CD4-positive, alpha-beta T cell treated with Interleukin-6 at 100 ng/mL for 8 hours (primary cell): ENCODE measurements at regions not wholly inside any gene's neighbourhood (a gene's known extent, or its start where the extent isn't known, plus 50 kb on each side); places are given as distances from the start of the nearest gene placed in this dataset.
"Not testable (repeated sequence)": the region's sequence is repeated elsewhere in the genome, so short reads cannot be mapped to it uniquely, and the experiment has no call there.

Experiments used
- DNase-seq: peaks from one replicate; pipeline ENCODE4 v3.0.0-alpha.2; 2020; ENCODE audit warnings: mixed read lengths, low spot score

DNA sequence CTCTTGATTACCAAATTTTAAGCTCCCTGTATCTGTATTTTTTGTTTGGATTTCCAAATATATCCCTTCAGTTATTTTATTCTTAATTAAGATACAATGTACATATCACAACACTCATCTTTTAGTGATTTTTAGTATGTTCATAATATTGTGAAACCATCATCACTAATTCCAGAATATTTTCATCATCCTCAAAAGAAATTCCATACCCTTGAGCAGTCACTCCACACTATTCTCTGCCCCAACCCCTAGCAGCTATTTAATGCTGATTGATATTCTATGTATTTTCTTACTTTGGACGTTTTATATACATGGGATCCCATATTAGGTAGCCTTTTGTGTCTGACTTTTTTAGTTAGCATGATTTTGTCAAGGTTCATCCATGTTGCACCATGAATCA lies 127.4 kb upstream of the SLC8A1 start:
- no peak for DNase-seq

DNA sequence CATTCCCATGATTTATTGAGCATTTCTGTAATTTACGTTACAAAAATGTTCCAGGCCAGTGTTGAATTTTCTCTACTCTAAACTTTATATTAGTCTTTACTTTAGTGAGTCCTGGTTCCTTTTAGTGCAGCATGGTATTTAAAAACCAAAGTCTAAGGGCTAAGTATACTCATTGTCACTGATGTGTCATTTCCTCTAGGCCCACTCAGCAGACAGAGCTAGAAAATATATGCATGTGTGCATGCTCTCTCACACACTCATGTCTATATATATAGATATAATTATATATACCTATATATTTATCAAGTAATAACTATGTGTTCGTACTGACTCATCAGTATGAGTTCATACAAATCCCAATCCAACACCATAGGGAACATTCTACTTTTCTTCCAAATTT lies 132.5 kb upstream of the SLC8A1 start:
- no peak for DNase-seq

DNA sequence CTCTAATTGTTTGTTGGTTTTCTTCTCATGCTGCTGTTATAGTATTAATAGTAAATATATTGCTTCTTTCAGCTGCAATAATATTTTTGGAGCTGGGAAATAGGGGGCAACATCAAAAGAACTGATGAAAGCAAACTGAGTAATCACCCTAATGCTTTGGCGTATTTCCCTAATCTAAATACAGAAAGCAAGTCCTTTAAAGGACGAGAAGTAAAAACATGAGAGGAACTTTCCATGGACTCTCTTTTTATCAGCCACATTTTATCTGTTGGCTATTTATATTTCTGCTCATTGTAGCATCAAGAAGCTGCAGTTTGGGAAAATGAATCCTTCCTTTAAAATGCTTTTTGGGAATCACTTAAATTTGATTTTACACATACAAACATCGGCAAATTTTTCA lies 139.9 kb upstream of the SLC8A1 start:
- no peak for DNase-seq

DNA sequence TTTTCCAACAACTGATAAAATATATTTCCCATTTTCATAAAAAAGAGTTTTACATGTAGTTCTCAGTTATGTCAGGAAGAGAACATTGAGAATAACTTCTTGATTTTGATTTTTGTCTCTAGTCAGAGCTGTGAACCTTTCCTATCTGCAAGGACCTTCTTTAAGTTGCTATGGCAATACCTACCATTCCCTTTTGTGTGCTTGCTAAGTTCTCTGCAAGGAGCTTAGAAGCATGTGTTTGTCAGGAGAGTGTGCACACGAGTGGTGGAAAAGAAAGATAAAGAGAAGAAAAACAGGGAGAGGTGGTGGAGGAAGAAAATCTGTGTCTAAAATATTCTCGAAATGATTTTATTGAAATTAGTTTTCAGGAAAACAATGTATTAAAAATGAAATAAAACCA lies 140.3 kb upstream of the SLC8A1 start:
- DNase-seq: no peak

DNA sequence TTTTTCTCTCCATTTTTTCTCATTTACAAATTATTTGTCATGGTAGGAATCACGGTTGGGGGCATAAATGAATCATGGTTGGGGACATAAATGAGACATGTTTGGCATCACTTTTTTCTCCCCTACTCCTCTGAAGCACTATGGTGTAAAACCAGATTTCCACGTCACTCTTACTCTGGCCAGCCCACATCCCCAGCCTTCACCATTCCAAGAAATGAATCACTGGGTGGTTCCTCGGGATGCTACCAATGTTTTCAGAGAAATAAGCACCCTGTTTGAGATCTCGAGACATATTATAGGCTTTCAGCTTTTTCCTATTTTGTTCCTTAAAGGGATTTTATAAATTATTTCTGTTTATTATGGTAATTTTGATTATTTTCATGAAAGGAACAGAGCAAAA lies 155.0 kb upstream of the SLC8A1 start:
- DNase-seq: no peak

DNA sequence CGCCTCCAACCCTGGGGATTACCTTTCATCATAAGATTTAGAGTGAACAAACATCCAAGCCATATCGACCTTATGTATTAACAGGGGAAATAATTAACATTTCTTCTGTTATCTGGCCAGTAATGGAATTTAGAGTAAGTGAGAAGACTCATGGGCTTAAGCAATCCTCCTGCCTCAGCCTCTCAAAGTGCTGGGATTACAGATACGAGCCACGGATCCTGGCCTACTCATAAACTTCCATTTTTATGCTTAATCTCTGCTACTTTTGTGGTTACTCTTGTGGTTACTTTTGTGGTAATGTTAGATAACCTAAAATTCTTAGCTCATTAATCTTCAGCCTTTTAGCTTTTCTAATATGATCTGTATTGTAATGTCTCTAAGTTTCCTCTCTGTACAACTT lies 159.3 kb upstream of the SLC8A1 start:
- no peak for DNase-seq

DNA sequence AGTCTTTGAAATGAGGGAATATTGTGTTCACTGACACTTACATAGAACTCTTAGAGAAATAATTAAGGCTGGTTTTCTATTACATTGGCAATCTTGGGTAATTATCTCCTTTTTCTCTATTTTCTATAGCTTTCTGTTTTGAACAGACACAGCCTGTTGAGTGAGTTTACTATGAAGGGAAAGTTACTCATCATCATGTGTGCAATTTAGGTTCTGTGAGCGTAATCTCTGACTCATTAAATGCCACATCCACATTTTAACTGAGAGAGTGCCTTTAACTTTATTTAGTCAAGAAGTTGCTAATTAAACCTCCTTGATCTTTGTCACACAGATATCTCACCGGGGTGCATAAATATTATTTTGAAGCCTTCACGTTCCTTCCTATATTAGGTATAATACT lies 174.0 kb upstream of the SLC8A1 start:
- DNase-seq: no peak

DNA sequence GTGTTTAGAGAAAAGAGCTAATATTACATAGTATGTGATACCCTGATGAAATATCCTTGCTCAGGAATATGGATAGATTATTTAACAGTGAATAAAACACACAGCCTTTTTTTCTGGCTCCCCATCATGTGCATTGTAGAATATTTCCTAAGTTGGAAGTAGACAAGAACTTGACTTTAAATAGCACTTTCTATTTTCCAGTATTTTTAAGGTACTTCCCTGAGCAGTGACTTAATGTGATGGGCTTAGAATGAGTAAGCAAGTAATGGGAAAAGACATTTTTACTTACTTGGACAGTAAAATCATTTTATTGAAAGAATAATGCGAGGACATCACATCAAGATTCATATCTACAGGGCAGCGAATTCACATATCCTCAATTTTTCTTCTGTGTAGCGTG lies 176.7 kb upstream of the SLC8A1 start:
- no peak for DNase-seq

DNA sequence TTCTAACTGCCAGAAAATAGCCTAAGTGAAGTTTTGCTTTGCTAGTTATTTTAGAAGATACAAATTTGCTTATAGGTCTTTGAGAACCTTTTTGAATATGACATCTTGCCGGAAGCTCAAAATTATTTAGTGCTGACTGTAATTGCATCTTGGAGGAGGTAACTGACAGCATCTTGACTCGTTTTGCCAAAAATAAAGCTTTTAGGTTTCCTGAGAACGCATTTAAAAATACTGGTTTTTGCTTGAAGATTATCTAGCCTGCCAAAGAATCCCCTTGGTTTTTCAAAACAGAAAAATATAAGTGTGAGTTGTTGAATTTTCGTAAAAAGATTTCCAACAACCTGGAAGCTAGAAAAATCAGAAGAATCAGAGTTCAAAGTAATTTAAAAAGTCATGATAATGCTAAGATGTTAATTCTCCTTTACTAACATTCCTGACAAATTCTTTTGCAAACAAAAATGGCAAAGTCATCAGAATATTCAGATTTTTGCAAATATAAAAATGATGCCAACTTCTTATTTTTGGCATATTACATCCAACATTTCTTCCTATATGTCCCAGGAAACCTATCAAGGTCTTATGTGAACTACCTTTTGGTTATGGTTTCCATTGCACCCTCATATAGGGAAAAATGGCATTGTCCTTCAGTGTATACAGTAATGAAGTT lies 178.0 kb upstream of the SLC8A1 start:
- DNase-seq: no peak

DNA sequence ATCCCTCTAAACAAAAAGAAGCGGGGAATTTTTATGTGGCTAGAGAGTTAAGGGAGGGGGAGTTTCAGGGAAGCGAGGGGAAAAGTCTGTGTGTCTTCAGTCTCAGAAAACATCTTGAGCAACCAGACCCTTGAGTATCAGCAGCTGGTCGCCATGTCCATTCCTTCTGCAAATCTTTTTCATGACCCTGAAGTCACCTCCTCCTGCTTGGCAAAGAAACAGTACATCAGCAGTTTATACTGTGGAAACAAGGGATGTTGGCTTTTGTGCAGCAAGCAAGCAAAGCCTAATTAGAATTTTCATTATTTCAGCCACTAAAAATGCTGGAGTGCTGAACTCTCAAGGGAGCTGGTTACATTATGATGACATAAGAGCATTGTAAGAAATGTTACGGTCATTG lies 187.4 kb upstream of the SLC8A1 start:
- no peak for DNase-seq

DNA sequence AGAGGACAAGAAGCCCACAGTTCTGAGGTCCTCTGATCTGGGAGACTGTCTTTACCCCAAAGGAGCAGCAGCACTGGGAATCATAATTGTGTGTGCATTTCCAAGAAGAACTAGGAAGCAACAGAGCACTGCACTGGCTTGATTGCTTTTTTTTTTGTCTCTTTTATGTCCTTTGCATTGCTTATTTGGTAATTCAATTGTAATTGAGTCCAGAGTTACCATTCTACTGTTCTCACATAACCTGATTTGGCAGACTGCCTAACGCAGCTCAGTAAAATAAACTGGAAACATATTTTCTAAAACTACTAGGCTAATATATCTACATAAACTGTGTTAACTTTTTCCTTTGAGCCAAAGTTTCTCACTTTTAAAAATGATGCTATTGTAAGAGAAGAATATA lies 190.3 kb upstream of the SLC8A1 start:
- no peak for DNase-seq

DNA sequence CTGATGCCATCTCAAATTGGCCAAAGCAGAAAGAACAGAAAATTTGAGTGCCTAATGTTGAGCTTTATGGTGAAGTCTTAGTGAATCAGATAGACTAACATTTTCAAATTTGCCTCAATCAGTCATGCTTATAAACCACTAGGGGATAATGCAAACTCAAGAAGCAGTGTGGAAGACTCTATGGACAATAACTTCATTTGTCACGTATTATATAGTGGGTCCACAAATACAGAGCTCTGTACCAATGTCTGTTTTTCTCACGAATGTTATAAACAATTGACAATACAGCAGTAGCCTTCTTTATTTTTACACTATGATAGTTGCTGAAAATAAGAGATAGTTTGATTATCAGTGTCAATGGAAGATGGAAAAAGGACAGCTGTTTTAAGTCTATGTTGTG lies 190.8 kb upstream of the SLC8A1 start:
- DNase-seq: no peak

DNA sequence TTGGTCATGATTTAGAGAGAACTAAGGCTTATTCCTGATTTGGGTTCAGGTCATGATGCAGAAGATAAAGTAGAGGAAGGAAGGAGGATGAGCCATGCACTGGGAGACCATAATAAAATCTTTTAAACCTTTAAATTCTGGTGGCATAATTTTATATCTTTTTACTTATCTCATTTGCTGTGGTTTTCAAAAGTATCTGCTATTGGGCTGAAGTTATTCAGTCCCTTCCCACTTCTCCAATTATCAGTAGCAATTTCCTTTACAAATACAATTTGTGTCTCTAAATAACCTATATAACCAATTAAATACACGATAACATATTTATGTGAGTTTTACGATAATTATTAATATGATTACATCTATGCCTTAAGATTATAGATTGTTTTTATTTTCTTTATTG lies 194.8 kb upstream of the SLC8A1 start:
- DNase-seq: no peak

DNA sequence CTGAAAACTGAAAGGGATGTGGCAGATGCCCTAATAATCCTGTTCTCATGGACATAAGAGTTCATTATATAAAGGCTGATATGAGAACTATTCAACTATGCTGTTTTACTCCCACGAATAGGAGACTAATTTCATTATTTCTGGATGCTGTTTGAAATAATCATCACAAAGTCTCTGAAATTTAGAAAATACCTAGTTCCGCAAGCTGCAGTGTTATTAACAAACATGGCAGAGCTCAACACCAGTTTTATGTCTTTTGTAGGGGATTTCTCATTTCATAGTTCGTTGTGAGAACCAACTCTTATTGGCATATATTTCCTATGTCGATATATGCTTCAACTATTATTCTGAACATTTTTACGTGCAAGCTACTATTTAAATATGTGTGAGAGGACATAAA lies 200.3 kb upstream of the SLC8A1 start:
- DNase-seq: no peak

DNA sequence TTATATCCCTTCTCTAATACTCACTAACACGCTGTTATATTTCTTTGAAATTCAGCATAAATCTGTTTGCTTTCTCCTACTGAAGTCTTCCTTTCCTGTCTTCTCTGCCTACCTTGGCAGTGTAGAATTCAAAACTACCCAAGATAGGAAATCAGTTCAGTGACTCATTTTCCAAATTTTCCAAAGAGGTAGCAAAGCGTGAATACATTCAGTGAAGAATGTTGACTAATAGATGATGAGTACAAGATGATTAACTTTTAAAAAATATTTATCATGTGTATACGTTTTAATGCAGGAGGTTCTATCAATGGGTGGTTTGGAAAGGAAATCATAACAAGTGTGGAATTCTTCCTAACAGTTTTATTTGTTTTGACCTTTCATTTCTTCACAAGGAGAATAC lies 201.9 kb upstream of the SLC8A1 start:
- DNase-seq: no peak

DNA sequence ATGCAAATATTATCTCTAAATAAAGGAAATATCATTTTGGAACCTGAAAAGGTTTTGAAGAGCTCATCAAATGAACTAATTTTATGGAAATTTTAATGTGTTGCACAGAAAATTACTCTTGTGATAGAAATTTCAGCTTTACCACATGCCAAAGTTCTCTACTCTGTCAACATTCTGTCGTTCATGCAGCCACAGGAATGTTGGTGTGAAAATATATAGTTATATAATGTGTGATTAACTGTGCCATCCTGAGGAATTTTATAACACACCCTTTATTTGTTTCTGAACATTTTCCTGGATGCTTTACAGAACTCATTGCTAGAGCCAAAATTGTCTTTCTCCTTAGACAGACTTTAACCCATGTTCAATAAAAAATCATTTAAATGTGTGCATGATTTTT lies 202.5 kb upstream of the SLC8A1 start:
- DNase-seq: no peak

DNA sequence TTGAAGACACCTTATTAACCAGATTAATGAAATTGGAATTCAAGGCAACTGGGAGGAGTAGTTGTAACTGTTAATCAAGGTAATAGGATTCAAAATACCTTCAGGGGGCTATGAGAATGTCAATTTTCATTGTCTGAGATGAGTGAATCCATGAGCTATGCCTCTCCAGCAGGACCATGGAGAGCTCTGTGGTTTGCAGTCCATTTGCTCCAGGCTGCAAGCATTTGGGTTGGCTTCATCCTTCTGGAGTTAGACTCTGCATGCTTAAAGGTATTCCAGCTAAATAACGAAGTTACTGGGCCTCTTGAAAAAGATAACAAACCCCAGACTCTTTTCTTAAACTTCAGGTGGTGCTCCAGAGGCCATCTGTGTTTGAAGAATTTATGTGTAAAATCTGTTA lies 207.1 kb upstream of the SLC8A1 start:
- DNase-seq: no peak

DNA sequence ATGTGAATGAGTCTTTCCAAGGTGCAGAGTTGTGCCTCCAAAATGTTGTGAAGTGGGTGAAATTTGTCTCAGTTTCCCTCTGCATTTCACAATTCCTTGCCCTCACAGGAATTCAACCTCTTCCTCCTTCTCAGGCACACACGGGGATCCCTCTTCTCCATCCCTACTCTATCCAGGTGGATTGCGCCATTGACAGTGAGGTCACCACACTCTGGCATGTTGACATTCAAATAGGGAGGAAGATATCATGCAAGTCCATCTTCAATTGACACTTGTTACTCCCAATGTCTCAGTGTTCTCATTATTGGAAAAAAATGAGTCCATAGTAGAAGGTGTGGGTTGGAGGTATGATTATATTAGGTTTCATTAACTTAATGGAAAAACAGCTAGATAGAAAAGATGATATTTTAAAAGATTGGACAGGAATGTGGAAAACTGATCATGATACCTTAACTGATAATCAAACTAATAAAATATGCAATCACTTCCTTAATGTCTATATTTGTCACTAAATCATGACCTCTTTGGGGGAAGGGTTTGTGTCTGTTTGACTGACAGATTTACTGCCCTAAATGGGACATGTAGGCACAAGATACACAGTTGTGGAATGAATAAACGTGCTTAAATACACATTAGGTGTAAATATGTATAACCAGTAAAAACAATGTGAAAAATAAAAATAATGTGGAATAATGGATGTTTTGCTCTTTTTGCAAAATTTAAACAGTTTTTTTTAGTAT lies 213.8 kb upstream of the SLC8A1 start:
- no peak for DNase-seq

DNA sequence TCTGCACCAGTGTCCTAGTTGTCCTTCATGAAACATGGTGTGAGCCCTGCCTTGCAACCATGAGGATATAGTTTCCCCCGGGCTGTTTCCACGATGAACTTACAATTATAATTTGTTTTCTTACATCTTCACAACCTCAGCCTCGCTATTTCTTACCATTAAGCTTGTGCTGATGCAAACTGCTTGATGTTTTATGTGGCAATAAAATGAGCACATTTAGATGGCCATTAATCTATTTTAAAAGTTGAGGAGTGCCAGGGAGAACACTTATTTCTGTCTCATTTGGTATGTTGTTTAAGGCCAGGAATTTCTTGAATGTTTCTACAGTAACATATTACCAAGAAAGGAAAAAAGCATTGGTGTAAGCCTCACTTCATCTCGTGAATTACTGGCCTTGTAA lies 214.5 kb upstream of the SLC8A1 start:
- no peak for DNase-seq

DNA sequence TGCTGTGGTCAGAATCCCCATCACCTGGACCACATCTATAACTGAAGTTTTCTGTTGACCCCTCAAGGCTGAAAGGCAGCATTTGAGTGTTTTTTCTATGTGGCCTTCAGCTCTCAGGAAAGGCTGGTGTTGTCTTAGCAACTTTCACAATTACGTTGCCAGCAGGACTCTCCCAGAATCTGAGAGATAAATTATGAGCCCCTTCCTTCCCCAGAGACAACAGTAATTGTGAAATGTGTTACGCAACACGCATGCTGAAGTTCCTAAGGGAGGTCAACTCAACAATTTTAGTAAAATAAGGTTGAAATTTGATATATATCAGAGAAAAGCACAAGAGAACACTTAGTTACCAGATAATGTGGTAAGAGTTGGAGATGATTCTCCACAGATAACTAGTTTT lies 216.5 kb upstream of the SLC8A1 start:
- DNase-seq: no peak

DNA sequence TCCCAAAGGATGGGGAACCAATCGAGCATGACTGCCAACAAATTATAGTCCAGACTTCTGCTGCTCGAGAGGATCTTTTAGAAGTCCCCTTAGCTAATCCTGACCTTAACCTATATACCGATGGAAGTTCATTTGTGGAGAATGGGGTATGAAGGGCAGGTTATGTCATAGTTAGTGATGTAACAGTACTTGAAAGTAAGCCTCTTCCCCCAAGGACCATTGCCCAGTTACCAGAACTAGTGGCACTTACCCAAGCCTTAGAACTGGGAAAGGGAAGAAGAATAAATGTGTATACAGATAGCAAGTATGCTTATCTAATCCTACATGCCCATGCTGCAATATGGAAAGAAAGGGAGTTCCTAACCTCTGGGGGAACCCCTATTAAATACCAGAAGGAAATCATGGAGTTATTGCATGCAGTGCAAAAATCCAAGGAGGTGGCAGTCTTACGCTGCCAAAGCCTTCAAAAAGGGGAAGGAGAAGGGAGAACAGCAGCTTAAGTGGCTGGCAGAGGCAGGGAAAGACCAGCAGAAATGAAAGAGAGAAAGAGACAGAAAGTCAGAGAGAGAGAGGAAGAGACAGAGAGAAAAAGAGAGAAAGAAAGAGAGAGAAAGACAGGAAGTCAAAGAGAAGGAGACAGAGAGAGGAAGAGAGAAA lies 224.4 kb upstream of the SLC8A1 start:
- not testable (repeated sequence) for DNase-seq

DNA sequence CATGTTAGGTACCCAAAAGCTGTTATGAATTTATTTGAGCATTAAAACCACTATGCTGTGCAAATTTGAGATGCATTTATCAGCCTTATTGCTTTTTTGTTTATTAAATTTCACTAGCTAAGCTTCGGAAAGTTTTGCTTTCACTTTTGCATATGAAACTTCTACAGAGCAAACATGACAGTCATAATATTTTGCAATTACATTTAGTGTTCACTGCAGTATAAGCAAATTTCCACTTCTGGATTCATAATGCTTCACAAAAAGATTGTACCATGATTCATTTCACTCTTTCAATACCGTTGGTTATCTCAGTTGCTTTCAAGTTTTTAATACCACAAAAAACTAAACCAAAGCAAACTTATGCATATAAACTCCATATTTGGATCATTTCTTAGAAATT lies 228.7 kb upstream of the SLC8A1 start:
- DNase-seq: no peak

DNA sequence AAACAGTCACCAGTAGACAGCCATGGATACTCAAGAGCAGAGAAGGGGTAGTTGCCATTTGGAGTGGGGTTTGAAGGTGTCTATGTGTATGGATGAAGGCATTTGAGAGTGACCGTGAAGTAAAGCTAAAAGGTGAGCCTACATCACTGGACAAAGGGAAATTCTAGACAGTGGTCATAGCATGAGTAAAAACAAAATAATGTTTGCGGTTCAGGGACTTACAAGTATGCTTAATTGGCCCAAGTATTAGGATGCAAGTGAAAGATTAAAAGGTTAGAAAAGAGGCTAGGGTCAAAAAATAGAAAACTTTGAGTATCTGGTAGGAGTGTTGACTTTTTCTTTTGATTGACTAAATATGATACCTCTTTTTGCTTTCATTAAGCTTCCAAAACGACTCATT lies 238.1 kb upstream of the SLC8A1 start:
- no peak for DNase-seq

DNA sequence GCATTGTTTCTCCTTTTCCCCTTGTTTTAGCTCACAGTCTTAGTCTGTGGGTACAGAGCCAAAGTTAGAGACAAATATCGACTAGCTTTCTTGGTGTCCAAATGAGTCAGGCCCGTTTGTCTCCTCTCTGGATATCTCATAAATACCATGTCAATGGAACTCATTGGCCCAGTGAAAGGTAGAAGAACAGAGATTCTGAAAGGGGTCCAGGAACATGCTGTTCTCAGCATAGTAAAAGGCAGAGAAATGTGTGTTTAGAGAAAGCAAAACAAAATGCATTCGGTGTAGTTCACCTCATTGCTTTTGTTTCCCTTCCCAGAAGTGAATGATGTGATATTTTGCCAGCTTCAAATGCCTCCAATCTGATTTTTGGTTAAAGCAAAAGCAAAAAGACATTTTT lies 238.6 kb upstream of the SLC8A1 start:
- no peak for DNase-seq
